Endothelial cell (in vitro differentiated cells): ENCODE measurements at regions not wholly inside any gene's neighbourhood (a gene's known extent, or its start where the extent isn't known, plus 50 kb on each side); places are given as distances from the start of the nearest gene placed in this dataset.

ENCODE experiments used
- DNase-seq: peaks from one replicate; pipeline ENCODE4 v3.0.0; 2021; ENCODE audit warnings: low spot score
- H3K27ac Mint-ChIP-seq: one replicate; pipeline ENCODE4 v1.8.0; 2021; ENCODE audit warnings: mixed read lengths, inconsistent platforms; ENCODE audit not compliant: unreplicated experiment
- H3K27me3 Mint-ChIP-seq: one replicate; pipeline ENCODE4 v1.8.0; 2021; ENCODE audit warnings: mild to moderate bottlenecking, moderate library complexity, mixed read lengths, inconsistent platforms; ENCODE audit not compliant: unreplicated experiment
- H3K36me3 Mint-ChIP-seq: one replicate; pipeline ENCODE4 v1.8.0; 2021; ENCODE audit warnings: mild to moderate bottlenecking, low read depth, mixed read lengths, inconsistent platforms; ENCODE audit not compliant: unreplicated experiment
- H3K4me1 Mint-ChIP-seq: one replicate; pipeline ENCODE4 v1.8.0; 2021; ENCODE audit warnings: mild to moderate bottlenecking, mixed read lengths, inconsistent platforms; ENCODE audit not compliant: unreplicated experiment
- H3K4me3 Mint-ChIP-seq: one replicate; pipeline ENCODE4 v1.8.0; 2021; ENCODE audit warnings: mild to moderate bottlenecking, mixed read lengths, inconsistent platforms; ENCODE audit not compliant: unreplicated experiment
- H3K9me3 Mint-ChIP-seq: one replicate; pipeline ENCODE4 v1.8.0; 2021; ENCODE audit warnings: mixed read lengths, inconsistent platforms; ENCODE audit not compliant: unreplicated experiment
- CTCF ChIP-seq: fragments of 200-600 bp; sonication (generic); IDR thresholded peaks from one replicate; pipeline ENCODE4 v1.5.0; 2021; ENCODE audit warnings: antibody characterized with exemption; ENCODE audit not compliant: unreplicated experiment

GRCh38 chr6:92274588-92274987, 1144.8 kb downstream of the EPHA7 start:
- Mint-ChIP-seq H3K27me3 (no peaks in the 10 kb centered on the region), H3K4me1 (no peaks in the 10 kb centered on the region), H3K27ac (no peak overlapping the region), H3K9me3 (no peaks in the 10 kb centered on the region), H3K4me3 (no peak overlapping the region), H3K36me3 (no peaks in the 10 kb centered on the region)
- no peak for TF ChIP-seq CTCF
- DNase-seq, result no peak

- Mint-ChIP-seq H3K27me3 (no peaks in the 10 kb centered on the region), H3K4me3 (no peak overlapping the region), H3K9me3 (no peaks in the 10 kb centered on the region), H3K36me3 (no peaks in the 10 kb centered on the region), H3K27ac (no peak overlapping the region), H3K4me1 (no peaks in the 10 kb centered on the region)
- DNase-seq, result no peak
- no peak for TF ChIP-seq CTCF
Observed at GRCh38 chr6:92273694-92274093, 1145.7 kb downstream of the EPHA7 start.

- no peak for TF ChIP-seq CTCF
- H3K27ac Mint-ChIP-seq, result no peak overlapping the region
Observed at GRCh38 chr6:92271091-92271490, 1148.3 kb downstream of the EPHA7 start.

GRCh38 chr6:92270365-92270764, 1149.0 kb downstream of the EPHA7 start:
- H3K27ac Mint-ChIP-seq, result no peak overlapping the region
- no peak overlapping the region for H3K4me3 Mint-ChIP-seq
- no peaks in the 10 kb centered on the region for H3K4me1 Mint-ChIP-seq
- no peaks in the 10 kb centered on the region for H3K27me3 Mint-ChIP-seq
- no peak for DNase-seq
- no peaks in the 10 kb centered on the region for H3K9me3 Mint-ChIP-seq
- no peaks in the 10 kb centered on the region for H3K36me3 Mint-ChIP-seq
- no peak for TF ChIP-seq CTCF

More at GRCh38 chr6:92271091-92271490, 1148.3 kb downstream of the EPHA7 start:
- DNase-seq, result no peak
- Mint-ChIP-seq H3K4me3 (no peak overlapping the region), H3K9me3 (no peaks in the 10 kb centered on the region), H3K36me3 (no peaks in the 10 kb centered on the region), H3K4me1 (no peaks in the 10 kb centered on the region), H3K27me3 (no peaks in the 10 kb centered on the region)

DNA sequence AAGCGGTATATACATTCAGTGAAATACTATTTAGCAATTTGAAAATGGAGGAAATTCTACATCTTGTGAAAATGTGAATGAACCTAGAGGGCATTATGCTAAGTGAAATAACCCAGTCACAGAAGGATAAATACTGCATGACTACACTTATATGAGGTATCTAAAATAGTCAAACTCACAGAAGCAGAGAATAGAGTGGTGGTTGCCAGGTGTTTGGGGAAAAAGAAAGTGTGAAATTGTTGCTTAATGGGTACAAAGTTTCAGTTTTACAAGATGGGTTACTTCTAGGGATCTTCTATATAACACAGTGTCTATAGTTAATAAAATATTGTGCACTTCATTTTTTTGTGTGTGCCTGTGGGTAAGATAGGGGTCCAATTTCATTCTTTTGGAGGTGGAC, 1152.0 kb downstream of the EPHA7 start:
- Mint-ChIP-seq H3K27me3 (no peaks in the 10 kb centered on the region), H3K4me3 (no peak overlapping the region)

More for the DNA sequence above, 1152.0 kb downstream of the EPHA7 start:
- no peaks in the 10 kb centered on the region for H3K4me1 Mint-ChIP-seq
- no peak for DNase-seq
- H3K36me3 Mint-ChIP-seq, result no peaks in the 10 kb centered on the region
- H3K9me3 Mint-ChIP-seq, result no peaks in the 10 kb centered on the region
- TF ChIP-seq CTCF, result no peak
- no peak overlapping the region for H3K27ac Mint-ChIP-seq
